ENCODE measurements at regions not wholly inside any gene's neighbourhood (a gene's known extent, or its start where the extent isn't known, plus 50 kb on each side); places are given as distances from the start of the nearest gene placed in this dataset.

GRCh38 chr6:111950661-111951496 lies 77.6 kb upstream of the FYN start:
- Mint-ChIP-seq H3K4me3 (ENCODE audit: unreplicated experiment) (no peak overlapping the region), H3K9me3 (ENCODE audit: unreplicated experiment) (no peaks in the 10 kb centered on the region), H3K27ac (ENCODE audit: unreplicated experiment) (no peak overlapping the region), H3K27me3 (ENCODE audit: unreplicated experiment) (peaks cover 3% of the 10 kb centered on the region), H3K4me1 (ENCODE audit: low read depth, unreplicated experiment) (peaks cover 22% of the 10 kb centered on the region), H3K36me3 (ENCODE audit: unreplicated experiment) (no peaks in the 10 kb centered on the region)
- no peak for DNase-seq
- TF ChIP-seq, protein P1, sequence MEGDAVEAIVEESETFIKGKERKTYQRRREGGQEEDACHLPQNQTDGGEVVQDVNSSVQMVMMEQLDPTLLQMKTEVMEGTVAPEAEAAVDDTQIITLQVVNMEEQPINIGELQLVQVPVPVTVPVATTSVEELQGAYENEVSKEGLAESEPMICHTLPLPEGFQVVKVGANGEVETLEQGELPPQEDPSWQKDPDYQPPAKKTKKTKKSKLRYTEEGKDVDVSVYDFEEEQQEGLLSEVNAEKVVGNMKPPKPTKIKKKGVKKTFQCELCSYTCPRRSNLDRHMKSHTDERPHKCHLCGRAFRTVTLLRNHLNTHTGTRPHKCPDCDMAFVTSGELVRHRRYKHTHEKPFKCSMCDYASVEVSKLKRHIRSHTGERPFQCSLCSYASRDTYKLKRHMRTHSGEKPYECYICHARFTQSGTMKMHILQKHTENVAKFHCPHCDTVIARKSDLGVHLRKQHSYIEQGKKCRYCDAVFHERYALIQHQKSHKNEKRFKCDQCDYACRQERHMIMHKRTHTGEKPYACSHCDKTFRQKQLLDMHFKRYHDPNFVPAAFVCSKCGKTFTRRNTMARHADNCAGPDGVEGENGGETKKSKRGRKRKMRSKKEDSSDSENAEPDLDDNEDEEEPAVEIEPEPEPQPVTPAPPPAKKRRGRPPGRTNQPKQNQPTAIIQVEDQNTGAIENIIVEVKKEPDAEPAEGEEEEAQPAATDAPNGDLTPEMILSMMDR (IDR thresholded peaks at IDR 0.05; ENCODE audit: partially characterized antibody, unreplicated experiment), result no peak

DNA sequence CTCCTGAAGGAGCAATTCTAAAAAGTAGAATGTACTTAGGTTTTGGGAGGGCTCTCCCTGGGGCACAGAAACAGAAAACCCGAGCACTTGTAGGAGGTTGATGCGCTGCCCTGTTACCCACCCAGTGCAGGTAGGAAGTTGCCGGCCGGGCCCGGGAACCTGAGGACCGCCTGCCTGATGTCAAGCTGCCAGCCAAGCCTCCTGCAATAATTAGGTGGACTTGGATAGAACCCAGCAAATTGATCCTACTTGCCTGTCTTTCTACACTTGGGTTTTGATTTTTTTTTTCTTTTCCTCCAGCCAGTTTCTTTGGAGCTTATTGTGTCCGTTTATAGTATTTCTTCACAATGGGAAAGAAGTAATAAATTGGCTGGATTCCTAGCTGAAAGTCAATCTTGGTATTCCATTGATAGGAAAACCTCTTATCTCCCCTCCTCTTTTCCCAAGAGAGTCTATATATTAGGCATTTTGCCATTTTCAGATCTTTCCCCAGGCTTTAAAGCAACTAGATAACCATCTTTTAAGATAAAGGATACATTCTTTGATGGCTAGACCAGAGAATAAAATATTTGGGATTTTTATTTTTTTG lies 78.3 kb upstream of the FYN start:
- Mint-ChIP-seq H3K27me3 (ENCODE audit: unreplicated experiment) (peaks cover 3% of the 10 kb centered on the region), H3K36me3 (ENCODE audit: unreplicated experiment) (no peaks in the 10 kb centered on the region), H3K4me1 (ENCODE audit: low read depth, unreplicated experiment) (peaks cover 20% of the 10 kb centered on the region), H3K27ac (ENCODE audit: unreplicated experiment) (no peak overlapping the region), H3K4me3 (ENCODE audit: unreplicated experiment) (peak overlapping the region; percentile 17), H3K9me3 (ENCODE audit: unreplicated experiment) (no peaks in the 10 kb centered on the region)
- DNase-seq, result no peak
- TF ChIP-seq, protein P1 (IDR thresholded peaks at IDR 0.05; ENCODE audit: partially characterized antibody, unreplicated experiment), result no peak

DNA sequence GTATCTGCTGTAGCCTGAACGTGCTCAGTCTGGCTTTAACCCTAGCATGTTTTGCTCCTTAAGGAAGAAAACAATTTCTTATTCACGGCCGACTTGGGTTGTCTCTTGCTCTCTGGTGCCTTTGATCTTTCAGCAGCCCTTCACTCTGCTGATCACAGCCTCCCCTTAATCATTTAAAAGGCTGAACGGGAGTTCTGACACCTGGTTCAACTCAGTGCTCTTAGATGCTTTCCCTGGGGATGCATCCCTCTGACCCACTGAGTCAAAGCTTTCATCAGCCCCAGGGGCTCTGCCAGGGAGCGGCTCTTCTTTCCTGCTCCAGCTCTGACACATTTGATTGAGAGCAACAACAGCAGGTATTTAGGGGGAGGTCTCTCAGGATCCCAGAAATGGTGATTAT lies 79.0 kb upstream of the FYN start:
- H3K9me3 Mint-ChIP-seq (ENCODE audit: unreplicated experiment), result no peaks in the 10 kb centered on the region
- TF ChIP-seq, protein P1 (IDR thresholded peaks at IDR 0.05; ENCODE audit: partially characterized antibody, unreplicated experiment), result no peak
- no peaks in the 10 kb centered on the region for H3K36me3 Mint-ChIP-seq (ENCODE audit: unreplicated experiment)
- peak overlapping the region; percentile 78 for H3K4me3 Mint-ChIP-seq (ENCODE audit: unreplicated experiment)
- H3K4me1 Mint-ChIP-seq (ENCODE audit: low read depth, unreplicated experiment), result peaks cover 20% of the 10 kb centered on the region
- peak overlapping the region; percentile 31 for H3K27ac Mint-ChIP-seq (ENCODE audit: unreplicated experiment)
- H3K27me3 Mint-ChIP-seq (ENCODE audit: unreplicated experiment), result peaks cover 3% of the 10 kb centered on the region
- DNase-seq, result no peak

- Mint-ChIP-seq H3K4me3 (ENCODE audit: unreplicated experiment) (peak overlapping the region; percentile 31), H3K9me3 (ENCODE audit: unreplicated experiment) (no peaks in the 10 kb centered on the region), H3K4me1 (ENCODE audit: low read depth, unreplicated experiment) (peaks cover 20% of the 10 kb centered on the region), H3K27ac (ENCODE audit: unreplicated experiment) (no peak overlapping the region), H3K27me3 (ENCODE audit: unreplicated experiment) (peaks cover under 1% of the 10 kb centered on the region), H3K36me3 (ENCODE audit: unreplicated experiment) (no peaks in the 10 kb centered on the region)
- TF ChIP-seq, protein P1 (IDR thresholded peaks at IDR 0.05; ENCODE audit: partially characterized antibody, unreplicated experiment), result no peak
- DNase-seq, result no peak
Measured at GRCh38 chr6:111952821-111953540, 79.7 kb upstream of the FYN start.
